ENCODE measurements at regions not wholly inside any gene's neighbourhood (a gene's known extent, or its start where the extent isn't known, plus 50 kb on each side); places are given as distances from the start of the nearest gene placed in this dataset.

DNA sequence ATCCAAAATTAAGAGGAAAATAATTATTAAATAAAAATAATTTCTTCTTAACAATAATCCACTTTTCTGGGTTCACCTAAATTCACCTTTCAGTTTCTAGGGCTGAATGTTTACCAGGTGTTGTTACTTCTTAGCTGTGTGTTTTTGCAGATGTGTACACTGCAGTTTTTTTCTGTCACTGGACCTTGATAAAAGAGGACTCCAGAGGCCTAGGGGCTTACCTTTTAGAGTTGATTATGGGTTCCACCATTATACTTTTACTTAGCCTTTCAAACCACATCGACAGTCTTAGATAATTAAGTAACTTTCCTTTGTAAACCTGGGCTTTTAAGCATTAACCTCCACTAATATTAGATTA is 766.5 kb downstream of the BCKDHB start:
- H3K36me3 ChIP-seq (ENCODE audit: insufficient read depth, low read length), result no peaks in the 10 kb centered on the region
- TF ChIP-seq EZH2phosphoT487 (IDR thresholded peaks at IDR 0.05; ENCODE audit: borderline replicate concordance, low read depth, low read length), result no peak
- TF ChIP-seq, protein P1, sequence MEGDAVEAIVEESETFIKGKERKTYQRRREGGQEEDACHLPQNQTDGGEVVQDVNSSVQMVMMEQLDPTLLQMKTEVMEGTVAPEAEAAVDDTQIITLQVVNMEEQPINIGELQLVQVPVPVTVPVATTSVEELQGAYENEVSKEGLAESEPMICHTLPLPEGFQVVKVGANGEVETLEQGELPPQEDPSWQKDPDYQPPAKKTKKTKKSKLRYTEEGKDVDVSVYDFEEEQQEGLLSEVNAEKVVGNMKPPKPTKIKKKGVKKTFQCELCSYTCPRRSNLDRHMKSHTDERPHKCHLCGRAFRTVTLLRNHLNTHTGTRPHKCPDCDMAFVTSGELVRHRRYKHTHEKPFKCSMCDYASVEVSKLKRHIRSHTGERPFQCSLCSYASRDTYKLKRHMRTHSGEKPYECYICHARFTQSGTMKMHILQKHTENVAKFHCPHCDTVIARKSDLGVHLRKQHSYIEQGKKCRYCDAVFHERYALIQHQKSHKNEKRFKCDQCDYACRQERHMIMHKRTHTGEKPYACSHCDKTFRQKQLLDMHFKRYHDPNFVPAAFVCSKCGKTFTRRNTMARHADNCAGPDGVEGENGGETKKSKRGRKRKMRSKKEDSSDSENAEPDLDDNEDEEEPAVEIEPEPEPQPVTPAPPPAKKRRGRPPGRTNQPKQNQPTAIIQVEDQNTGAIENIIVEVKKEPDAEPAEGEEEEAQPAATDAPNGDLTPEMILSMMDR (conservative IDR thresholded peaks at IDR 0.05; ENCODE audit: low read length), result no peak
- no TSS peak for BruUV-seq (replicated peaks)
- H3K4me1 ChIP-seq (ENCODE audit: insufficient read depth, low read length, poor library complexity, severe bottlenecking), result no peaks in the 10 kb centered on the region
- no peak overlapping the region for H3K4me2 ChIP-seq (ENCODE audit: low read length)
- H3K9me3 ChIP-seq (ENCODE audit: low read length), result no peaks in the 10 kb centered on the region
- H3K4me3 ChIP-seq (ENCODE audit: low read depth, low read length, poor library complexity, severe bottlenecking), result no peak overlapping the region
- DNase-seq (ENCODE audit: low spot score), result no peak
- H2AFZ ChIP-seq (ENCODE audit: low read length), result no peak overlapping the region
- no peaks in the 10 kb centered on the region for H3K9me2 ChIP-seq (ENCODE audit: insufficient read depth, low read length)
- H3K27ac ChIP-seq (ENCODE audit: low read depth, low read length, poor library complexity, severe bottlenecking), result no peak overlapping the region
- intact Hi-C loops (cut with micrococcal nuclease; ENCODE audit: unreplicated experiment), result no loop called here
- CTCF ChIA-PET (ENCODE audit: unreplicated experiment), result interaction anchor here (0.6 kb wide), 1 partner anchor 27 kb away, joined by 4 read pairs; no protein-coding TSS in a partner anchor
- H3K79me2 ChIP-seq (ENCODE audit: insufficient read depth, low read depth, low read length), result no peaks in the 10 kb centered on the region
- POLR2A ChIA-PET, result interaction anchor here (0.7 kb wide), 2 partner anchors 23 to 209 kb away, joined by 3 read pairs; no protein-coding TSS in a partner anchor
- H4K20me1 ChIP-seq (ENCODE audit: insufficient read depth, low read length), result no peaks in the 10 kb centered on the region

DNA sequence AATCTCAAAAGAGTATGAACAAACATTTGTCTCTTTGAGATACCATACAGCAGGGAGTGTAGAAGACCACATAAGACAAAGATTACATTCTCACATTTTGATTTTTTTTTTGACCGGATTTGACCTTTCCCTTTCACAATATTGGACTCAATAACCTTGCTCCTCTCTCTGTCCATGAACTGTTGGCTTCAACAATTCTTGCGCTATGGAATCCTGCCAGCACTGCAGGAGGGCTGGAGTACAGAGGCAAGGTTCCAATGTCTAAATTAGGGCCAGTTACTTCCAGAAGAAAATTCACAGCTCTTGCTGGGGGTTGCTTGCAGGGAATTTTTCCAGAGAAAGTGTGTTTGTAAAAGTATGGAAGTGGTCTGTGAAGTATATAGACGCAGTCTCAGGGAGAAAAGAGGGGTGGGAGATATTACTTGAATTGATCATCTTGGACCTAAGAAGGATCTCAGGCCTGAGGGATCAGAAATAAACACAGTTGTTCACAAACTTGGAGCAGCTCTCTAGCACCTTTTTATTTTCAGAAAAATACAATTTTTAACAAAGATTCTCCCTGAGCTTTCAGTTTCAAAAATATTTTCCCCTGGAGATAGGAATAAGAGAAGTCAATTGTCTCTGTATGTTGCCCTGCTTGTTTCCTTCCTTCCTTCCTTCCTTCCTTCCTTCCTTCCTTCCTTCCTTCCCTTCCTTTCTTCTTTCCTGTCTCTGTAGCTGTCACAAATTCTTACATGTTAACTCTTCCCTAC is 765.9 kb downstream of the BCKDHB start:
- intact Hi-C loops (cut with micrococcal nuclease; ENCODE audit: unreplicated experiment), result no loop called here
- CTCF ChIA-PET (ENCODE audit: unreplicated experiment), result interaction anchor here (0.6 kb wide), 1 partner anchor 28 kb away, joined by 4 read pairs; no protein-coding TSS in a partner anchor
- POLR2A ChIA-PET, result interaction anchor here (0.7 kb wide), 2 partner anchors 23 to 209 kb away, joined by 3 read pairs; no protein-coding TSS in a partner anchor
- Histone ChIP-seq H3K79me2 (ENCODE audit: insufficient read depth, low read depth, low read length) (no peaks in the 10 kb centered on the region), H3K4me2 (ENCODE audit: low read length) (no peak overlapping the region), H3K36me3 (ENCODE audit: insufficient read depth, low read length) (no peaks in the 10 kb centered on the region), H2AFZ (ENCODE audit: low read length) (no peak overlapping the region), H3K9me2 (ENCODE audit: insufficient read depth, low read length) (no peaks in the 10 kb centered on the region), H4K20me1 (ENCODE audit: insufficient read depth, low read length) (no peaks in the 10 kb centered on the region), H3K9me3 (ENCODE audit: low read length) (no peaks in the 10 kb centered on the region), H3K4me3 (ENCODE audit: low read depth, low read length, poor library complexity, severe bottlenecking) (no peak overlapping the region), H3K27ac (ENCODE audit: low read depth, low read length, poor library complexity, severe bottlenecking) (no peak overlapping the region), H3K4me1 (ENCODE audit: insufficient read depth, low read length, poor library complexity, severe bottlenecking) (no peaks in the 10 kb centered on the region)
- TF ChIP-seq, protein P1 (conservative IDR thresholded peaks at IDR 0.05; ENCODE audit: low read length), result no peak
- TF ChIP-seq EZH2phosphoT487 (IDR thresholded peaks at IDR 0.05; ENCODE audit: borderline replicate concordance, low read depth, low read length), result no peak
- DNase-seq (ENCODE audit: low spot score), result no peak
- no TSS peak for BruUV-seq (replicated peaks)

DNA sequence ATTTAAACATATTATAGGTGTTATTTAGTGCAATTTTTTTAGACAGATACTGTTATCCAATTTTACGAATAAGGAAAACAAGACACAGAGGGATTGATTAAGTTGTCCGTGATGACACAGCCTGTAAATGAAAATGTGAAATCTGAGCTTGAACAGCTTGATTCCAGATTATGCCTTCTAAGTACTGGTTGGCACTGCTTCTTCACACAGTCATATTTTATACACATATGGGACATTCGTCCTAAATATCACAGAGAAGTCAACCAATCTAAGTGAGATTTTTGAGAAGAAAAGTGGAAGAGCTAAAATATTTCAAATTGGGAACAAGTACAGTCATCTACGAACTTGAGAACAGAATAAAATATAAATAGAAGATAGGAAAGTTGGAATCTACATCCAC is 756.3 kb downstream of the BCKDHB start:
- H3K4me2 ChIP-seq (ENCODE audit: low read length), result no peak overlapping the region
- POLR2A ChIA-PET, result interaction anchor here (0.7 kb wide), 1 partner anchor 527 kb away, joined by 4 read pairs; no protein-coding TSS in a partner anchor
- TF ChIP-seq EZH2phosphoT487 (IDR thresholded peaks at IDR 0.05; ENCODE audit: borderline replicate concordance, low read depth, low read length), result no peak
- TF ChIP-seq, protein P1 (conservative IDR thresholded peaks at IDR 0.05; ENCODE audit: low read length), result no peak
- H4K20me1 ChIP-seq (ENCODE audit: insufficient read depth, low read length), result no peaks in the 10 kb centered on the region
- no peak overlapping the region for H3K27ac ChIP-seq (ENCODE audit: low read depth, low read length, poor library complexity, severe bottlenecking)
- BruUV-seq (replicated peaks), result no TSS peak
- H2AFZ ChIP-seq (ENCODE audit: low read length), result no peak overlapping the region
- H3K9me2 ChIP-seq (ENCODE audit: insufficient read depth, low read length), result no peaks in the 10 kb centered on the region
- H3K36me3 ChIP-seq (ENCODE audit: insufficient read depth, low read length), result no peaks in the 10 kb centered on the region
- no peaks in the 10 kb centered on the region for H3K9me3 ChIP-seq (ENCODE audit: low read length)
- DNase-seq (ENCODE audit: low spot score), result no peak
- H3K79me2 ChIP-seq (ENCODE audit: insufficient read depth, low read depth, low read length), result no peaks in the 10 kb centered on the region
- H3K4me3 ChIP-seq (ENCODE audit: low read depth, low read length, poor library complexity, severe bottlenecking), result no peak overlapping the region
- CTCF ChIA-PET (ENCODE audit: unreplicated experiment), result no interaction called here
- no peaks in the 10 kb centered on the region for H3K4me1 ChIP-seq (ENCODE audit: insufficient read depth, low read length, poor library complexity, severe bottlenecking)
- intact Hi-C loops (cut with micrococcal nuclease; ENCODE audit: unreplicated experiment), result no loop called here
